ENCODE measurements at regions not wholly inside any gene's neighbourhood (a gene's known extent, or its start where the extent isn't known, plus 50 kb on each side); places are given as distances from the start of the nearest gene placed in this dataset.

DNA sequence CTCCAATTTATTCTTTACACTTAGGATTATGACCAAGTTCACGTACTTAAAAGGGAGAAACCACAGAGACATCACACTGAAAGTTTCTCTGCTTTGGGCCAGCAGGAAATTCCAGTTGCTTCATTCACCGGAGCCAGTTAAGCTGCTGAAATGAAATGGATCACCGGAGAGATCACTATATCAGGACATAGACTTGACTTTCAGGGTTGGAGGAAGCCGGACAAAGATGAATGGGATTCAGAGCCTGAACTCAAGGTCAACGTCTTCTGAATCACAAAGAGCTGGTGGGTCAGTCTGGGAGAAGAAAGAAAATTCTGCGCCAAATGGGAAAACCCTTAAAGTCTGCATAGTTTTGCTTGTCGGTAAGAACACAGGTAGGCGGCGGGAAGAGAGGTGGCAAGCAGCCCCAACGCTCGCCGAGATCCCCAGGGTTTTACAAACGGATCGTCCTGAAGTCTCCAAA is 81.9 kb upstream of the CCDC28A start:
- H3K4me1 ChIP-seq (ENCODE audit: insufficient read depth, low read length) = peaks cover 10% of the 10 kb centered on the region
- intact Hi-C loops (cut with DNase I, micrococcal nuclease) = loop anchor here (1.0 to 5.0 kb wide), 3 partner anchors 72 to 676 kb away; no protein-coding TSS in a partner anchor
- Mint-ChIP-seq H3K27me3 (peaks cover 44% of the 10 kb centered on the region), H3K9me3 (no peaks in the 10 kb centered on the region), H3K4me3 (peak overlapping the region; percentile 88), H3K4me1 (ENCODE audit: low read depth) (peaks cover 7% of the 10 kb centered on the region), H3K36me3 (ENCODE audit: low read depth) (no peaks in the 10 kb centered on the region), H3K27ac (no peak overlapping the region)
- no peak overlapping the region for H3K27ac ChIP-seq (ENCODE audit: low read depth in 1 of 2, low read length in 2 of 2)
- ChIA-PET CTCF (interaction anchor here (1.1 kb wide), 1 partner anchor 19 kb away, joined by 4 read pairs; no protein-coding TSS in a partner anchor), POLR2A (interaction anchor here (0.8 kb wide), 1 partner anchor 82 kb away, joined by 3 read pairs; the partner anchor contains the start of gene CCDC28A)
- H3K4me3 ChIP-seq (ENCODE audit: low read length) = no peak overlapping the region
- H3K36me3 ChIP-seq (ENCODE audit: insufficient read depth, low read length) = no peaks in the 10 kb centered on the region
- H3K9me3 ChIP-seq (ENCODE audit: control insufficient read depth in 1 of 2, insufficient read depth in 1 of 2, low read length in 2 of 2) = no peaks in the 10 kb centered on the region
- H3K27me3 ChIP-seq (ENCODE audit: control insufficient read depth in 1 of 2, insufficient read depth in 2 of 2, low read length in 2 of 2) = peaks cover 10 to 17% of the 10 kb centered on the region in 2 experiments
- DNase-seq (no peak), ATAC-seq (ENCODE audit: poor library complexity) (peak; percentile 13)
- TF ChIP-seq, protein P1, sequence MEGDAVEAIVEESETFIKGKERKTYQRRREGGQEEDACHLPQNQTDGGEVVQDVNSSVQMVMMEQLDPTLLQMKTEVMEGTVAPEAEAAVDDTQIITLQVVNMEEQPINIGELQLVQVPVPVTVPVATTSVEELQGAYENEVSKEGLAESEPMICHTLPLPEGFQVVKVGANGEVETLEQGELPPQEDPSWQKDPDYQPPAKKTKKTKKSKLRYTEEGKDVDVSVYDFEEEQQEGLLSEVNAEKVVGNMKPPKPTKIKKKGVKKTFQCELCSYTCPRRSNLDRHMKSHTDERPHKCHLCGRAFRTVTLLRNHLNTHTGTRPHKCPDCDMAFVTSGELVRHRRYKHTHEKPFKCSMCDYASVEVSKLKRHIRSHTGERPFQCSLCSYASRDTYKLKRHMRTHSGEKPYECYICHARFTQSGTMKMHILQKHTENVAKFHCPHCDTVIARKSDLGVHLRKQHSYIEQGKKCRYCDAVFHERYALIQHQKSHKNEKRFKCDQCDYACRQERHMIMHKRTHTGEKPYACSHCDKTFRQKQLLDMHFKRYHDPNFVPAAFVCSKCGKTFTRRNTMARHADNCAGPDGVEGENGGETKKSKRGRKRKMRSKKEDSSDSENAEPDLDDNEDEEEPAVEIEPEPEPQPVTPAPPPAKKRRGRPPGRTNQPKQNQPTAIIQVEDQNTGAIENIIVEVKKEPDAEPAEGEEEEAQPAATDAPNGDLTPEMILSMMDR (IDR thresholded peaks at IDR 0.05) = no peak

DNA sequence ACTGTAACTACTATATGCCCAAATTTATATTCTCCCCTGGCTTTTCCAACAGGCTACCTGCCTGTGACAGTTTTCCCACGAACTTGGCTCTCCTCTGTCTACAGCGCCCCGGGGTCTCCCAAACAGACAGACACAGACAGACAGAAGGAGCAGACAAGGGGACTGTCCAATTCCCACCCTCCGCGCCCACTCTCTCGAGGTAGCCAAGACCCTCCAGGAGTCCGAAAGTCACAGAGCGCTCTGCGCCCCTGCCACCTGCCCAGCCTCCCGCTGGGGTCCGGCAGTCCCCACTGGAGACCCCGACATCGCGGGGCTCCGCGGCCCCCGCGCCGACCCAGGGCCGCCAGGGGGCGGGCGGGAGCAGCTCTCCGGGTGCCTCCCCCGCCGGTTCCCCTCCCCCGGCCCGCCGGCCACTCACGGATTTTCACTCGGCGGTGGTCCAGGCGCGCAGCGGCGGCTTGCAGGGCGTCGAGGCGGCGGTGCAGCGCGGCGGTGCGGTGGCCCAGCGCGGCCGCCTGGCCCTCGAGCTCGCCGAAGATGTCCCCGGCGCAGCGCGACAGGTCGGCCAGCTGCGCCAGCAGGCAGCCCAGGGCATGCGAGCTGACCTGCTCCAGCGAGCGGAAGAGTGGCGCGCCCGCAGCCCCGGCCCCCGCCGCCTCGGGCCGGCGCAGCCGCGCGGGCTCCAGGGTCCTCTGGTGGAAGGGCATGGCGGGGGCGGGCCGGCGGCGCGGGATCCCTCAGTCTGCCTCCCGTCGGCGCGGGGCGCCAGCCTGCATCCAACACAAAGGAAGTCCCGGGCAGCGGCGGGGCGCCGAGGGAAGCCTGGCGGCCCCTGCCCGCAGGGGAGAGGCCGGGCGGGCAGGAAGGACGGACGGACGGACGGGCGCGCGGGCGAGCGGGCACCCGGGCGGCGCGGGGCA is 81.3 kb upstream of the CCDC28A start:
- H3K4me3 ChIP-seq (ENCODE audit: low read length) = no peak overlapping the region
- ChIA-PET POLR2A (interaction anchor here (1.1 to 1.8 kb wide), 3 partner anchors 18 to 682 kb away, joined by 3 to 5 read pairs (median 3); partner anchors contain the start of gene CITED2), CTCF (no interaction called here)
- no peaks in the 10 kb centered on the region for H3K36me3 Mint-ChIP-seq (ENCODE audit: low read depth)
- H3K27ac Mint-ChIP-seq = no peak overlapping the region
- TF ChIP-seq, protein P1 (IDR thresholded peaks at IDR 0.05) = peak; percentile 73
- ATAC-seq (ENCODE audit: poor library complexity) = peak; percentile 64
- H3K4me1 ChIP-seq (ENCODE audit: insufficient read depth, low read length) = peaks cover 10% of the 10 kb centered on the region
- no peaks in the 10 kb centered on the region for H3K36me3 ChIP-seq (ENCODE audit: insufficient read depth, low read length)
- peaks cover 49% of the 10 kb centered on the region for H3K27me3 Mint-ChIP-seq
- no peaks in the 10 kb centered on the region for H3K9me3 Mint-ChIP-seq
- H3K27me3 ChIP-seq (ENCODE audit: control insufficient read depth in 1 of 2, insufficient read depth in 2 of 2, low read length in 2 of 2) = peaks cover 10 to 17% of the 10 kb centered on the region in 2 experiments
- DNase-seq = peak in 11 of 14 experiments; percentile 10 to 61 (median 43)
- H3K27ac ChIP-seq (ENCODE audit: low read depth in 1 of 2, low read length in 2 of 2) = no peak overlapping the region
- peaks cover 7% of the 10 kb centered on the region for H3K4me1 Mint-ChIP-seq (ENCODE audit: low read depth)
- no peaks in the 10 kb centered on the region for H3K9me3 ChIP-seq (ENCODE audit: control insufficient read depth in 1 of 2, insufficient read depth in 1 of 2, low read length in 2 of 2)
- intact Hi-C loops (cut with DNase I, micrococcal nuclease) = loop anchor here (1.0 to 5.0 kb wide), 3 partner anchors 71 to 675 kb away; no protein-coding TSS in a partner anchor
- peak overlapping the region; percentile 88 for H3K4me3 Mint-ChIP-seq

DNA sequence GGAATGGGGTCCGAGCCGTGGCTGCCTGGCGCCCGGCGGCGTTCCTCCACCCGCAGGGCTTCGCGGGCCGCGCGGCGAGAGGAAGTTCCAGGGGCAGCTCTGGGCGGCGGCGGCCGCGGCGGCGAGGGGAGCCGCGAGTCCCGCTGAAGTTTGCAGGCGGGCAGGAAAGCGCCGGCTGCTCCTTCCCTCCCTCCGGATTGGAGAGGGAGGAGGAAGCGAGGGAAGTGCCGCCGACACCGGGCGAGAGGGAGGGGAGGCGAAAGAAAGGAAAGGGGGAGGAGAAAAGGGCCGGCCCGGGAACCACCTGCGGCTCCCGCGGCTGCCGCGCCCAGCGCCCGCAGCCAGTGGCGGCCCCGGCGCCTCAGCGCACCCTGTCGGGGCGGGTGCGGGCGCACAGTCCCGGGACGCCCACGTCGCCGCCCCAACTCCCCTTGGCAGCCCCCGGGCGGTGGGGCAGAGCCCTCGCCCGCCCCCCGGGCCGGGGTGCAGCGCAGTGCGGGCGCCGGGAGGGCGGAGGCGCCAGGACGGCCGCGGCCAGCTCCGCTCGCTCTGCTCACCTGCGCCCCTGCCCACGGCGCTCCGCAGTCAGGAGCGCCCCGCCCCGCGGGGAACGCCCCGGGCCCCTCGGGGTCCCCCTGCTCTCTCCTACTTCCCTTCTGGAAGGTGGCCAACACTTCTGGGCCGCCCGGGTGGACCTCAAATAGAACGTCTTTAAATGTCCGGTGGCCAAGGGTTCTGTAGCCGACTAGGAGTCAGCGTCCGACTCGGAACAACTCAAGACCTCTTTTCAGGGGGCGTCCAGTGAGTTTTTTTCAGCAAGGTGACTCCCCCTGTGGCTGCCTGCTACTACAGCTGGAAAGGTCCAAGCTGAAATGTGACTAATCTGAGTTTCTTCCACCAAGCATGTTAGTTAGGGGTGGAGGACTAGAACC is 80.3 kb upstream of the CCDC28A start:
- H3K27ac ChIP-seq (ENCODE audit: low read depth in 1 of 2, low read length in 2 of 2) = no peak overlapping the region
- POLR2A ChIA-PET = interaction anchor here (1.1 to 1.8 kb wide), 3 partner anchors 18 to 681 kb away, joined by 3 to 5 read pairs (median 3); partner anchors contain the start of gene CITED2

More for the DNA sequence above, 80.3 kb upstream of the CCDC28A start:
- Histone ChIP-seq H3K4me3 (ENCODE audit: low read length) (peak overlapping the region; percentile 49), H3K27me3 (ENCODE audit: control insufficient read depth in 1 of 2, insufficient read depth in 2 of 2, low read length in 2 of 2) (peaks cover 10 to 17% of the 10 kb centered on the region in 2 experiments), H3K4me1 (ENCODE audit: insufficient read depth, low read length) (peaks cover 10% of the 10 kb centered on the region), H3K36me3 (ENCODE audit: insufficient read depth, low read length) (no peaks in the 10 kb centered on the region), H3K9me3 (ENCODE audit: control insufficient read depth in 1 of 2, insufficient read depth in 1 of 2, low read length in 2 of 2) (no peaks in the 10 kb centered on the region)
- ATAC-seq (ENCODE audit: poor library complexity) (peak; percentile 66), DNase-seq (peak in 8 of 14 experiments; percentile 2 to 67 (median 20))
- H3K27me3 Mint-ChIP-seq = peaks cover 49% of the 10 kb centered on the region
- TF ChIP-seq, protein P1 (IDR thresholded peaks at IDR 0.05) = no peak
- CTCF ChIA-PET = no interaction called here
- H3K27ac Mint-ChIP-seq = no peak overlapping the region
- H3K36me3 Mint-ChIP-seq (ENCODE audit: low read depth) = no peaks in the 10 kb centered on the region
- peak overlapping the region; percentile 88 for H3K4me3 Mint-ChIP-seq
- peaks cover 7% of the 10 kb centered on the region for H3K4me1 Mint-ChIP-seq (ENCODE audit: low read depth)
- intact Hi-C loops (cut with DNase I, micrococcal nuclease) = loop anchor here (1.0 to 5.0 kb wide), 3 partner anchors 70 to 674 kb away; no protein-coding TSS in a partner anchor
- no peaks in the 10 kb centered on the region for H3K9me3 Mint-ChIP-seq

All from CD4-positive, alpha-beta T cell (primary cell).